Neural progenitor cell (in vitro differentiated cells): ENCODE measurements at regions not wholly inside any gene's neighbourhood (a gene's known extent, or its start where the extent isn't known, plus 50 kb on each side); places are given as distances from the start of the nearest gene placed in this dataset.

Experiments
- CTCF ChIP-seq: fragments of 200-600 bp; sonication (generic); IDR thresholded peaks from 2 replicates; pipeline ENCODE4 v1.5.1; 2017; ENCODE audit warnings: antibody characterized with exemption, mild to moderate bottlenecking
- EZH2 ChIP-seq: fragments of 200-600 bp; sonication (generic); IDR thresholded peaks from 2 replicates; pipeline ENCODE4 v1.6.1; 2017; ENCODE audit warnings: antibody characterized with exemption, mild to moderate bottlenecking, moderate library complexity

GRCh38 chr10:106320876-106321275 lies 843.6 kb downstream of the SORCS1 start:
- TF ChIP-seq EZH2 (no peak), CTCF (no peak)
